Heart left ventricle (tissue), 13 donors: ENCODE measurements at regions not wholly inside any gene's neighbourhood (a gene's known extent, or its start where the extent isn't known, plus 50 kb on each side); places are given as distances from the start of the nearest gene placed in this dataset.

Experiments used
- CTCF ChIP-seq, 12 donors: fragments of 200-600 bp; sonication (generic) in 4 of 12; IDR thresholded peaks; one replicate each; pipeline versions ENCODE4 v1.5.0 to v1.8.0; 2018 to 2022; ENCODE audit warnings: antibody characterized with exemption in 12 of 12, mild to moderate bottlenecking in 5 of 12
- POLR2A ChIP-seq, 2 donors: fragments of 450-650 bp; IDR thresholded peaks; one replicate each; pipeline ENCODE4 v1.6.1; 2017; ENCODE audit warnings: antibody characterized with exemption in 2 of 2, mild to moderate bottlenecking in 2 of 2, moderate library complexity in 2 of 2
- donor health status: ischemic (EF 13 %, LVEDD 7.1; RV severe dilation, severe dysfunction).
- donor health status: DM: no; HTN: yes; CAD: no.
- donor health status: DM: no; HTN: no; CAD: no.
- donor health status: ischemic (EF 25% LVEDD 6.9; RV normal size, moderate dysfunction).
- donor health status: ischemic (EF 25% LVEDD 5.7; RV mildly dilated, moderate dysfunction).
- donor health status: ischemic (EF 35%, LVEDD 5.7; RV mildly dilated, moderate dysfunction).
- donor health status: nonischemic (EF 11% LVEDD 7.7; RV severe dilation, severe dysfunction).
- donor health status: DM: yes; HTN: yes; CAD: no.
- donor health status: PGD.
- donor health status: ischemic (EF 29% LVEDD 5.4; RV normal size, mild dysfunction).
- donor health status: nonischemic (EF 23%, LVEDD 6.1; RV moderate dilation, normal function).

GRCh38 chr12:60630796-60631195 is 1035.0 kb downstream of the SLC16A7 start:
- TF ChIP-seq CTCF (IDR thresholded peaks at IDR 0.05): no peak
- TF ChIP-seq POLR2A (IDR thresholded peaks at IDR 0.05): no peak
